H9 (cell line): ENCODE measurements at regions not wholly inside any gene's neighbourhood (a gene's known extent, or its start where the extent isn't known, plus 50 kb on each side); places are given as distances from the start of the nearest gene placed in this dataset.

ENCODE experiments used
- DNase-seq: peaks from one replicate; pipeline ENCODE4 v3.0.0-alpha.2; 2017
- H2AFZ ChIP-seq: one replicate; pipeline ENCODE4 v1.6.1; 2013; ENCODE audit warnings: mild to moderate bottlenecking, low read length, control low read depth, moderate library complexity
- H2AK5ac ChIP-seq: 2 replicates; pipeline ENCODE4 v1.6.1; 2013; ENCODE audit warnings: low read length, control low read depth, mixed read lengths; ENCODE audit not compliant: insufficient read length
- H2BK120ac ChIP-seq: one replicate; pipeline ENCODE4 v1.6.1; 2013; ENCODE audit warnings: low read depth, mild to moderate bottlenecking, low read length, control low read depth, inconsistent platforms; ENCODE audit not compliant: poor library complexity, severe bottlenecking
- H2BK12ac ChIP-seq: 2 replicates; pipeline ENCODE4 v1.6.1; 2013; ENCODE audit warnings: low read length, control low read depth, mixed read lengths, low read depth; ENCODE audit not compliant: insufficient read length
- H2BK15ac ChIP-seq: 2 replicates; pipeline ENCODE4 v1.6.1; 2013; ENCODE audit warnings: low read depth, low read length, control low read depth
- H2BK20ac ChIP-seq: one replicate; pipeline ENCODE4 v1.6.1; 2013; ENCODE audit warnings: low read depth, mild to moderate bottlenecking, low read length, control low read depth, inconsistent platforms; ENCODE audit not compliant: poor library complexity, severe bottlenecking
- H2BK5ac ChIP-seq: 2 replicates; pipeline ENCODE4 v1.6.1; 2013; ENCODE audit warnings: low read length, control low read depth, mixed read lengths; ENCODE audit not compliant: insufficient read length
- H3K14ac ChIP-seq: 2 replicates; pipeline ENCODE4 v1.6.1; 2013; ENCODE audit warnings: low read length, control low read depth; ENCODE audit not compliant: insufficient read depth
- H3K18ac ChIP-seq: 2 replicates; pipeline ENCODE4 v1.6.1; 2013; ENCODE audit warnings: low read depth, mild to moderate bottlenecking, mixed read lengths, low read length, control low read depth; ENCODE audit not compliant: insufficient read length
- H3K23ac ChIP-seq: 2 replicates; pipeline ENCODE4 v1.6.1; 2013; ENCODE audit warnings: low read length, control low read depth, mixed read lengths, low read depth; ENCODE audit not compliant: insufficient read length
- H3K23me2 ChIP-seq: 2 replicates; pipeline ENCODE4 v1.6.1; 2013; ENCODE audit warnings: low read depth, mild to moderate bottlenecking, mixed read lengths, low read length, control low read depth; ENCODE audit not compliant: insufficient read length, poor library complexity, severe bottlenecking
- H3K27ac ChIP-seq: 2 replicates; pipeline ENCODE4 v1.5.1; 2013; ENCODE audit warnings: low read length, control low read depth, mixed read lengths, low read depth; ENCODE audit not compliant: insufficient read length
- H3K27me3 ChIP-seq: 2 replicates; pipeline ENCODE4 v1.6.1; 2013; ENCODE audit warnings: low read length, control low read depth, inconsistent platforms; ENCODE audit not compliant: insufficient read depth
- H3K4ac ChIP-seq: 2 replicates; pipeline ENCODE4 v1.6.1; 2013; ENCODE audit warnings: low read depth, mild to moderate bottlenecking, control low read depth, inconsistent platforms, low read length, moderate library complexity
- H3K4me1 ChIP-seq: 2 replicates; pipeline ENCODE4 v1.6.1; 2013; ENCODE audit warnings: low read length, control low read depth, inconsistent platforms; ENCODE audit not compliant: insufficient read depth
- H3K4me2 ChIP-seq: 2 replicates; pipeline ENCODE4 v1.6.1; 2013; ENCODE audit warnings: low read length, control low read depth, mixed read lengths; ENCODE audit not compliant: insufficient read length, insufficient read depth
- H3K56ac ChIP-seq: 2 replicates; pipeline ENCODE4 v1.6.1; 2013; ENCODE audit warnings: low read depth, mild to moderate bottlenecking, mixed read lengths, low read length, control low read depth; ENCODE audit not compliant: insufficient read length
- H3K79me1 ChIP-seq: 2 replicates; pipeline ENCODE4 v1.6.1; 2013; ENCODE audit warnings: low read depth, mild to moderate bottlenecking, moderate library complexity, low read length, control low read depth, inconsistent platforms; ENCODE audit not compliant: insufficient read depth, poor library complexity, severe bottlenecking
- H3K79me2 ChIP-seq: 2 replicates; pipeline ENCODE4 v1.6.1; 2013; ENCODE audit warnings: low read length, control low read depth, inconsistent platforms; ENCODE audit not compliant: insufficient read depth
- H3K9ac ChIP-seq: 2 replicates; pipeline ENCODE4 v1.6.1; 2013; ENCODE audit warnings: low read length, control low read depth, mixed read lengths; ENCODE audit not compliant: insufficient read length; ENCODE audit errors: extremely low read depth
- H3K9me3 ChIP-seq: one replicate; pipeline ENCODE4 v1.6.1; 2013; ENCODE audit warnings: low read depth, low read length, inconsistent platforms; ENCODE audit not compliant: control insufficient read depth
- H3T11ph ChIP-seq: one replicate; pipeline ENCODE4 v1.6.1; 2013; ENCODE audit warnings: mild to moderate bottlenecking, low read length, control low read depth, inconsistent platforms
- H4K20me1 ChIP-seq: one replicate; pipeline ENCODE4 v1.6.1; 2013; ENCODE audit not compliant: control insufficient read depth, insufficient read length, insufficient read depth
- H4K5ac ChIP-seq: 2 replicates; pipeline ENCODE4 v1.6.1; 2013; ENCODE audit warnings: low read depth, mild to moderate bottlenecking, mixed read lengths, low read length, control low read depth; ENCODE audit not compliant: insufficient read length
- H4K8ac ChIP-seq: replicated peaks from 2 replicates; pipeline ENCODE4 v1.6.1; 2013; ENCODE audit warnings: low read length, control low read depth, mixed read lengths, low read depth; ENCODE audit not compliant: insufficient read length
- H4K91ac ChIP-seq: 2 replicates; pipeline ENCODE4 v1.6.1; 2013; ENCODE audit warnings: low read depth, mild to moderate bottlenecking, moderate library complexity, mixed read lengths, low read length, control low read depth; ENCODE audit not compliant: insufficient read length
- H3K27ac Mint-ChIP-seq, 3 experiments: 2 replicates in 2 of 3; 3 replicates in 1 of 3; pipeline ENCODE4 v1.8.0; 2020 to 2021; ENCODE audit warnings: mixed read lengths in 3 of 3, mild to moderate bottlenecking in 1 of 3, moderate library complexity in 1 of 3
- H3K27me3 Mint-ChIP-seq: 2 replicates; pipeline ENCODE4 v1.8.0; 2021; ENCODE audit warnings: low read depth, mild to moderate bottlenecking, moderate library complexity, mixed read lengths
- H3K36me3 Mint-ChIP-seq, 3 experiments: 2 replicates in 2 of 3; 3 replicates in 1 of 3; pipeline ENCODE4 v1.8.0; 2020 to 2021; ENCODE audit warnings: low read depth in 3 of 3, mixed read lengths in 3 of 3; ENCODE audit not compliant: insufficient read depth in 1 of 3
- H3K4me1 Mint-ChIP-seq, 2 experiments: 2 replicates each; pipeline ENCODE4 v1.8.0; 2020; ENCODE audit warnings: mixed read lengths in 2 of 2
- H3K4me3 Mint-ChIP-seq, 2 experiments: 2 replicates in 1 of 2; 3 replicates in 1 of 2; pipeline ENCODE4 v1.8.0; 2020 to 2021; ENCODE audit warnings: mild to moderate bottlenecking in 2 of 2, mixed read lengths in 2 of 2, moderate library complexity in 1 of 2
- H3K9me3 Mint-ChIP-seq, 2 experiments: 2 replicates in 1 of 2; 3 replicates in 1 of 2; pipeline ENCODE4 v1.8.0; 2020; ENCODE audit warnings: mild to moderate bottlenecking in 2 of 2, mixed read lengths in 2 of 2, moderate library complexity in 1 of 2
- WGBS: extraction: QIAGEN DNeasy Blood & Tissue Kit; methylation state at CpG from one replicate; pipeline ENCODE4 v1.1.7; 2013; ENCODE audit warnings: missing lambda C conversion rate, low lambda C conversion rate, mixed read lengths; ENCODE audit not compliant: insufficient read length; ENCODE audit errors: extremely low coverage; 5-methylcytosine and 5-hydroxymethylcytosine counted together
- TF ChIP-seq, protein P1 (sequence below): fragments of 200-600 bp; sonication (generic); conservative IDR thresholded peaks from 3 replicates; pipeline ENCODE4 v1.8.0; 2021; ENCODE audit warnings: antibody characterized with exemption, mild to moderate bottlenecking

- Histone ChIP-seq H3K23ac (no peak overlapping the region), H2BK15ac (no peak overlapping the region), H2BK5ac (no peak overlapping the region), H4K5ac (no peak overlapping the region), H2AFZ (no peak overlapping the region), H4K8ac (peak overlapping the region; percentile 25), H2BK120ac (no peak overlapping the region), H3K4me2 (peak overlapping the region; percentile 26), H4K20me1 (no peaks in the 10 kb centered on the region), H3K27ac (peak overlapping the region; percentile 27), H4K91ac (no peak overlapping the region), H3K14ac (no peak overlapping the region), H3K79me1 (no peaks in the 10 kb centered on the region), H3K9ac (no peak overlapping the region), H3K9me3 (no peaks in the 10 kb centered on the region), H2AK5ac (peak overlapping the region; percentile 19), H3K27me3 (no peaks in the 10 kb centered on the region), H3K79me2 (no peaks in the 10 kb centered on the region), H2BK12ac (peak overlapping the region; percentile 53), H3T11ph (no peak overlapping the region), H3K18ac (no peak overlapping the region), H3K23me2 (no peaks in the 10 kb centered on the region), H3K56ac (no peak overlapping the region), H2BK20ac (no peak overlapping the region), H3K4me1 (peaks cover 11% of the 10 kb centered on the region), H3K4ac (no peak overlapping the region)
- no peak overlapping the region for H3K4me3 Mint-ChIP-seq
- no peak overlapping the region for H3K27ac Mint-ChIP-seq
- no CpG with 5 or more reads among the region's 4 CpGs for WGBS
- TF ChIP-seq, protein P1, sequence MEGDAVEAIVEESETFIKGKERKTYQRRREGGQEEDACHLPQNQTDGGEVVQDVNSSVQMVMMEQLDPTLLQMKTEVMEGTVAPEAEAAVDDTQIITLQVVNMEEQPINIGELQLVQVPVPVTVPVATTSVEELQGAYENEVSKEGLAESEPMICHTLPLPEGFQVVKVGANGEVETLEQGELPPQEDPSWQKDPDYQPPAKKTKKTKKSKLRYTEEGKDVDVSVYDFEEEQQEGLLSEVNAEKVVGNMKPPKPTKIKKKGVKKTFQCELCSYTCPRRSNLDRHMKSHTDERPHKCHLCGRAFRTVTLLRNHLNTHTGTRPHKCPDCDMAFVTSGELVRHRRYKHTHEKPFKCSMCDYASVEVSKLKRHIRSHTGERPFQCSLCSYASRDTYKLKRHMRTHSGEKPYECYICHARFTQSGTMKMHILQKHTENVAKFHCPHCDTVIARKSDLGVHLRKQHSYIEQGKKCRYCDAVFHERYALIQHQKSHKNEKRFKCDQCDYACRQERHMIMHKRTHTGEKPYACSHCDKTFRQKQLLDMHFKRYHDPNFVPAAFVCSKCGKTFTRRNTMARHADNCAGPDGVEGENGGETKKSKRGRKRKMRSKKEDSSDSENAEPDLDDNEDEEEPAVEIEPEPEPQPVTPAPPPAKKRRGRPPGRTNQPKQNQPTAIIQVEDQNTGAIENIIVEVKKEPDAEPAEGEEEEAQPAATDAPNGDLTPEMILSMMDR: no peak
- no peaks in the 10 kb centered on the region; a peak in 1 of 7 replicates for H3K36me3 Mint-ChIP-seq
- H3K4me1 Mint-ChIP-seq: peaks cover 29 to 36% of the 10 kb centered on the region in 2 experiments
- no peak for DNase-seq
- H3K27me3 Mint-ChIP-seq: peaks cover 13% of the 10 kb centered on the region
- no peaks in the 10 kb centered on the region; a peak in 1 of 5 replicates for H3K9me3 Mint-ChIP-seq
These were observed 450.7 kb downstream of the TNS1 start for GRCh38 chr2:217552081-217552480.
